Mesodermal cell (in vitro differentiated cells): ENCODE measurements at regions not wholly inside any gene's neighbourhood (a gene's known extent, or its start where the extent isn't known, plus 50 kb on each side); places are given as distances from the start of the nearest gene placed in this dataset.

Experiments used
- H3K27ac ChIP-seq: 2 replicates; pipeline ENCODE4 v1.7.0; 2013; ENCODE audit warnings: mild to moderate bottlenecking, low read depth, low read length, moderate library complexity; ENCODE audit not compliant: severe bottlenecking
- H3K36me3 ChIP-seq: 2 replicates; pipeline ENCODE4 v1.7.1; 2013; ENCODE audit warnings: mild to moderate bottlenecking, low read length, moderate library complexity; ENCODE audit not compliant: control insufficient read depth, insufficient read depth
- H3K4me1 ChIP-seq: one replicate; pipeline ENCODE4 v1.7.1; 2013; ENCODE audit warnings: mild to moderate bottlenecking, low read length; ENCODE audit not compliant: insufficient read depth, control insufficient read depth, poor library complexity, severe bottlenecking
- H3K4me3 ChIP-seq: 2 replicates; pipeline ENCODE4 v1.7.0; 2013; ENCODE audit warnings: low read length, control low read depth, mild to moderate bottlenecking; ENCODE audit not compliant: insufficient read depth, poor library complexity, severe bottlenecking; ENCODE audit errors: extremely low read depth
- H3K9me3 ChIP-seq: 2 replicates; pipeline ENCODE4 v1.7.1; 2013; ENCODE audit warnings: mild to moderate bottlenecking, low read length, moderate library complexity; ENCODE audit not compliant: control insufficient read depth
- WGBS, 2 experiments: methylation state at CpG; one replicate each; pipeline ENCODE4 v1.1.5; 2013; ENCODE audit warnings: missing lambda C conversion rate in 2 of 2; ENCODE audit not compliant: insufficient coverage in 2 of 2; 5-methylcytosine and 5-hydroxymethylcytosine counted together

GRCh38 chr12:23204933-23205778 lies 580.2 kb downstream of the ETNK1 start:
- no peak overlapping the region for H3K27ac ChIP-seq
- no peaks in the 10 kb centered on the region for H3K4me1 ChIP-seq
- H3K9me3 ChIP-seq, result no peaks in the 10 kb centered on the region
- WGBS, 2 experiments, result 0% methylated on average over 1 of the region's 3 CpGs; no CpG with 5 or more reads in 1 of the 2 experiments
- no peak overlapping the region for H3K4me3 ChIP-seq
- H3K36me3 ChIP-seq, result no peaks in the 10 kb centered on the region

DNA sequence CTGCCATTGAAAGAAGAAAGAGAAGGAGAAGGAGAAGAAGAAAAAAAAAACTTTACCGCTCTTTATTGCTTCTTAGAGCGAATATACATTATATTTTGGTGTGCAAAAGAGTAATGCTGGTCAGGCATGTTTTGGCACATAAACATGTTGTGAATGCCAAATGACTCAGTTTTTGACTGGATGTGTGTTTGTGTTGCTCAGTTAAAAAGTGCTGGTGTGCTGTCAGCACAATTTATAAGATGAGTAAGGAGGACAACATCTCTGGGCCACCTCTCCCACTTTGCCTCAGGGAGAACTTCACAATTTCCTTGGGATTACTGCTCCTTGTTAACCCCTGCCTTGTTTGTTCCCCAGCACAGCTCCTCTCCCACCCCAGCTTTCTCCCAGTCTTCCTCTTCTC lies 584.8 kb downstream of the ETNK1 start:
- Histone ChIP-seq H3K4me1 (no peaks in the 10 kb centered on the region), H3K4me3 (no peak overlapping the region)
- WGBS, 2 experiments, result 94 to 100% methylated on average over 2 of the region's 2 CpGs

DNA sequence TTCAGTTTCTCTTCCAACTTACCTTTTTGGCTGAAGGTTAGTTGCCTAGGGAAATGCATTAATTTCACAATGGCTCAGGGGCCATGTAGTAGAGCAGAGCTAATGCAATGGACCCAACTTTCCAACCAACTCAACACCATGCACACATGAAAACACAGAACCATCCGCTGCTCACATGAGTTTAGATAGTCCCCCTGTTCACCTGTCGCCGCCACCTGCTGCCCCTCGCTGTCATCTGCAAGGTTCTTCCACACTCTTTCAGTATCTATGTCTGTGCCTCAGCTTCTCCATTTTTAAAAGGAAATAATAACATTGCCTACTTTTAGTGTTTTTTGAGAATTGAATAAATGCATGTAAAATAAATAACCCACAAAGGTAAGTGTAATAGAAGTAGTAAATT lies 585.6 kb downstream of the ETNK1 start:
- no peaks in the 10 kb centered on the region for H3K4me1 ChIP-seq
- WGBS, 2 experiments, result 86 to 90% methylated on average over 1 to 2 of the region's 4 CpGs

More for the DNA sequence above, 584.8 kb downstream of the ETNK1 start:
- Histone ChIP-seq H3K27ac (no peak overlapping the region), H3K36me3 (no peaks in the 10 kb centered on the region), H3K9me3 (peaks cover 2% of the 10 kb centered on the region)

DNA sequence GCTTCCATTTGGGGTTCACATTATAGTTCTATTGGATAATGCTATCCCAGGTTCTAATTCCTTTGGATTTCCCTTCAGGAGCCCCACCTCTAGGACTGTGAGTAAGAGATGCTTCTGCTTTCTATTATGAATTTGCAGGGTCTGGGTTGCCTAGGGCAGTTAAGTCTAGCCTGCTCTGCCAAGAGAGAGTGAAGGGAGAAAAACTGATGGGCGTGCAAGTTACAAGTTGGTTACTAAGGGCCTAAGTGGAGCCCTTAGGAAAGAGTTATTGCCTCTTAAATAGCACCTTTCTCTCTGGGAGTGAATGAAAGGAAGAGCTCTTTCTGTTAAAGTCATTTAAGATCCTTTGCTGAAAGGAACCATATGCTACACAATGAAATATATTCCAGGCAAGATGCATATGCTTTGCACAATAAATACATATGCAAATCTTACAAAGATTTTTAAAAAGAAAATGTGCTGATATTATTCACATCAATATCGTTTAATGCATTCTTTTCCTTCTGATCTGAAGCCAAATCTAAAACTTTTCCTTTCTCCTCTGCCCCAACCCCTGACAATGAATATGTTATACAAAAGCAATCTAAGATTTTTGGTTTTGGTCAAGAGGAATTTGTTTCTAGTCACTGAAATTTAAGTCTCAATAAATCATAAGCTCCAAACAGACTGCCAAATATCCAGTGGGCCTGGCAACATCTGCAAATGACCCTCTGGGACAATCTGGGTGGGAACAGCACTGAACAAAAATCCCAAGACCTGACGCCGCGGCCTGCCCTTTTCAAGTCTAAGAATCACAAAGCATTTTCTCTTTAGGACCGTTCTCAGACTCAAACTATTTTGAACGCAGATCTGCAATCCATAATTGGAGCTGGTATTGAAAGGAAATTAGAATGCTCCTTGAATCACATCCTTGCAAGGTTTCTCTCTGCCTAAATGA lies 586.7 kb downstream of the ETNK1 start:
- H3K4me1 ChIP-seq, result no peaks in the 10 kb centered on the region
- peaks cover 20% of the 10 kb centered on the region for H3K9me3 ChIP-seq
- no peak overlapping the region for H3K4me3 ChIP-seq
- no peak overlapping the region for H3K27ac ChIP-seq
- no peaks in the 10 kb centered on the region for H3K36me3 ChIP-seq
- WGBS, 2 experiments, result 67 to 93% methylated on average over 1 to 5 of the region's 7 CpGs

More for the DNA sequence above, 585.6 kb downstream of the ETNK1 start:
- Histone ChIP-seq H3K36me3 (no peaks in the 10 kb centered on the region), H3K9me3 (peaks cover 9% of the 10 kb centered on the region), H3K27ac (no peak overlapping the region), H3K4me3 (no peak overlapping the region)

DNA sequence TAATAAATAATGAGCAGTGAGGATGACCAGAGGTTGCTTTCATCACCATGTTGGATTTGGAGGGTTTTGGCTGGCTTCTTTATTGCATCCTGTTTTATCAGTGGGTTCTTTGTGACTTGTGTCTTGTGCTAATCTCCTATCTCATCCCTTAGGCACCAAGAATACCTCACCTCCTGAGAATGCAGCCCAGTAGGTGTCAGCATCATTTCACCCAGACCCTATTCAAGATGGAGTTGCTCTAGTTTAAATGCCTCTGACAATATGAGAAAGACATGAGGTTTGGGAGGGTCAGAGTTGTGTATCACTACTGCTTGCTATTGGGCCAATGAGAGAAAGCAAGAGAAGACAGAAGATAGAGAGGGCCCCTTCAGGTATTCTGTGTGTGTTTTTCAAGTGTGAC lies 592.2 kb downstream of the ETNK1 start:
- Histone ChIP-seq H3K9me3 (peaks cover 20% of the 10 kb centered on the region), H3K36me3 (no peaks in the 10 kb centered on the region), H3K4me3 (no peak overlapping the region), H3K4me1 (no peaks in the 10 kb centered on the region), H3K27ac (no peak overlapping the region)

GRCh38 chr12:23217667-23218066 lies 592.7 kb downstream of the ETNK1 start:
- WGBS, 2 experiments, result 90 to 100% methylated on average over 1 of the region's 2 CpGs
- H3K9me3 ChIP-seq, result peaks cover 20% of the 10 kb centered on the region
- no peak overlapping the region for H3K4me3 ChIP-seq
- H3K4me1 ChIP-seq, result no peaks in the 10 kb centered on the region
- H3K27ac ChIP-seq, result no peak overlapping the region
- H3K36me3 ChIP-seq, result no peaks in the 10 kb centered on the region

GRCh38 chr12:23221066-23221465 lies 596.1 kb downstream of the ETNK1 start:
- no peak overlapping the region for H3K27ac ChIP-seq
- WGBS, 2 experiments, result 50 to 94% methylated on average over 2 of the region's 4 CpGs
- peaks cover 6% of the 10 kb centered on the region for H3K9me3 ChIP-seq
- no peak overlapping the region for H3K4me3 ChIP-seq
- H3K4me1 ChIP-seq, result no peaks in the 10 kb centered on the region
- H3K36me3 ChIP-seq, result no peaks in the 10 kb centered on the region

DNA sequence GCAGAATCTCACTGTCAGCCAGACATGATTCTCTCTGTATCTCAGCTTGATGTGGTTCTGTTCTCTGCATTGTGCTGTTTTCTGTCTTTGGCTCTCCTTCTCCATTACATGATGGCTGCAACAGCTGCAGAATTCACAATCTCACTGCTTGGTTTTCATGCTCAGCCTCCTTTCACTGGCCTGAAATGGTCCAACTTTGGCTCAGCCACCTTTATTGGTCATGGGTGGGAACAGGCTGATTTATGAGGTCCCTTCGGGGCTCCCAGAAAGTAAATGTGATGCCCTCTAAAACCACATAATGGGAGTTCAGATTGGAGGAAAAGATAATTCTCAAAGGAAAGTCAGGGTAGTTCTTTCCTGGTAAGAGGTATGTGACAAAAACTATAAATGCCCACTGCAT lies 597.0 kb downstream of the ETNK1 start:
- Histone ChIP-seq H3K27ac (no peak overlapping the region), H3K4me1 (no peaks in the 10 kb centered on the region), H3K36me3 (no peaks in the 10 kb centered on the region), H3K9me3 (no peaks in the 10 kb centered on the region), H3K4me3 (no peak overlapping the region)
- WGBS, 2 experiments, result no CpG with 5 or more reads among the region's 1 CpG

DNA sequence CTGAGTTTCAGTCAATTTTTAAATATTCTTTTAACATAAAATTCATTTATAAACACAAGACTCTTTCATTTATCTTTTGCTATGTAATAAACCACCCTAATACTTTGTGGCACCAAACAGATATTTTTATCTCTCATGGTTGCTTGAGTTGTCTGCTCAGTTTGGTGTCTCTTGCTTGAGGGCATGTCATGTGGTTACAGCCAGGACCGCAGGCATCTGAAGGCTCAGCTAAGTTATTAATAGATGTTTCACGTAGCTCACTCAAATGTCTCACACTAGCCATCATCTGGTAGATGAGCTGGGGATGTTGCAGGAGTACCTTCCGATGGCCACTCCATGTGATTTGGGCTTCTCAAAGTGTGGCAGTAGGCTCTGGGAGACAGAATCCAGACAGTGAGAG lies 597.8 kb downstream of the ETNK1 start:
- 96% methylated on average over 3 of the region's 3 CpGs; no CpG with 5 or more reads in 1 of the 2 experiments for WGBS, 2 experiments
- H3K4me3 ChIP-seq, result no peak overlapping the region
- no peaks in the 10 kb centered on the region for H3K4me1 ChIP-seq
- H3K27ac ChIP-seq, result no peak overlapping the region
- H3K36me3 ChIP-seq, result no peaks in the 10 kb centered on the region
- H3K9me3 ChIP-seq, result no peaks in the 10 kb centered on the region

DNA sequence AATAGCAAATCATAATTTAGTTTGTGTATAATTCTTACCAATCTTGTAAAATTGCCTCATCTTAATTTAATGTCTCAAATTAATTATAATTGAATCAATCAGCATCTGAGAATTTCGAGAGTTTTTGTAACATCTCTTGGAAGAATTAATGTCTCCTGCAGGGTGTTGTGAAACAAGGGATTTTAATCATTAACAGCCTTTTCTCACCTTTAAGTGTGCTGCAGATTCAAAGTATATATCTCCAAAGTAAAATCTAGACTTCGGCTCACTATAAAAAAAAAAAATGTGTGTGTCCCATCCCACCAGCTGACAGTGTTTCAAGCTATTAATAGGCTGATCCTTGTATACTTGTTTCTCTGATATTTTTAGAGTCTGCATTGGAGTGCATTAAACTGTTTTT lies 603.1 kb downstream of the ETNK1 start:
- no peak overlapping the region for H3K27ac ChIP-seq
- no peaks in the 10 kb centered on the region for H3K36me3 ChIP-seq
- H3K4me1 ChIP-seq, result no peaks in the 10 kb centered on the region
- H3K9me3 ChIP-seq, result no peaks in the 10 kb centered on the region
- no CpG with 5 or more reads among the region's 2 CpGs for WGBS, 2 experiments
- no peak overlapping the region for H3K4me3 ChIP-seq
